Ishikawa (cell line): ENCODE measurements at regions not wholly inside any gene's neighbourhood (a gene's known extent, or its start where the extent isn't known, plus 50 kb on each side); places are given as distances from the start of the nearest gene placed in this dataset.

Source experiments
- EGR1 ChIP-seq: IDR thresholded peaks from 2 replicates; pipeline ENCODE4 v1.6.1; 2012
- EP300 ChIP-seq: IDR thresholded peaks from 2 replicates; pipeline ENCODE4 v1.6.1; 2012; ENCODE audit warnings: borderline replicate concordance
- YY1 ChIP-seq: IDR thresholded peaks from 2 replicates; pipeline ENCODE4 v1.6.1; 2012; ENCODE audit warnings: low read depth
- TF ChIP-seq, protein P1 (sequence below): IDR thresholded peaks from 2 replicates; pipeline ENCODE4 v1.6.1; 2012; ENCODE audit warnings: low read depth, mild to moderate bottlenecking

DNA sequence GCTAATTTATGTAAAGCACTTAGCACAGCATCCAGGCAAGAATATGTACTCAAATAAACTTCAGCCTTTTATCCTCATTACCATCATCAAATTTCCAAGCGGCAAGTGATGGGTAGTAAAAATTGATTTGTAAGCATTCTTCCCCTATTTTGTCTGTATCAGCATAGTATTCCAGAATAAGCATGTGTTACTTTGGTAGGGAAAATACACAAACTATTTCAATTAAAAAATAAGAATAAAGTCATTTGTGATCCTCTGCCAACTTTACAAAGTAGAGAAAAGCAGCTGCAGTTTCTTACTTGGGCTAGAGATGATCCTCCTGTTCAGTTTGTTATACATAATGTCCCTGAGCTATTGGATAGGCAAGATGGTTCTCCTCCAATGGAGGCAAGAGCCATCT, 493.2 kb downstream of the ZEB2 start:
- no peak for TF ChIP-seq EGR1
- no peak for TF ChIP-seq EP300
- no peak for TF ChIP-seq YY1
- TF ChIP-seq, protein P1, sequence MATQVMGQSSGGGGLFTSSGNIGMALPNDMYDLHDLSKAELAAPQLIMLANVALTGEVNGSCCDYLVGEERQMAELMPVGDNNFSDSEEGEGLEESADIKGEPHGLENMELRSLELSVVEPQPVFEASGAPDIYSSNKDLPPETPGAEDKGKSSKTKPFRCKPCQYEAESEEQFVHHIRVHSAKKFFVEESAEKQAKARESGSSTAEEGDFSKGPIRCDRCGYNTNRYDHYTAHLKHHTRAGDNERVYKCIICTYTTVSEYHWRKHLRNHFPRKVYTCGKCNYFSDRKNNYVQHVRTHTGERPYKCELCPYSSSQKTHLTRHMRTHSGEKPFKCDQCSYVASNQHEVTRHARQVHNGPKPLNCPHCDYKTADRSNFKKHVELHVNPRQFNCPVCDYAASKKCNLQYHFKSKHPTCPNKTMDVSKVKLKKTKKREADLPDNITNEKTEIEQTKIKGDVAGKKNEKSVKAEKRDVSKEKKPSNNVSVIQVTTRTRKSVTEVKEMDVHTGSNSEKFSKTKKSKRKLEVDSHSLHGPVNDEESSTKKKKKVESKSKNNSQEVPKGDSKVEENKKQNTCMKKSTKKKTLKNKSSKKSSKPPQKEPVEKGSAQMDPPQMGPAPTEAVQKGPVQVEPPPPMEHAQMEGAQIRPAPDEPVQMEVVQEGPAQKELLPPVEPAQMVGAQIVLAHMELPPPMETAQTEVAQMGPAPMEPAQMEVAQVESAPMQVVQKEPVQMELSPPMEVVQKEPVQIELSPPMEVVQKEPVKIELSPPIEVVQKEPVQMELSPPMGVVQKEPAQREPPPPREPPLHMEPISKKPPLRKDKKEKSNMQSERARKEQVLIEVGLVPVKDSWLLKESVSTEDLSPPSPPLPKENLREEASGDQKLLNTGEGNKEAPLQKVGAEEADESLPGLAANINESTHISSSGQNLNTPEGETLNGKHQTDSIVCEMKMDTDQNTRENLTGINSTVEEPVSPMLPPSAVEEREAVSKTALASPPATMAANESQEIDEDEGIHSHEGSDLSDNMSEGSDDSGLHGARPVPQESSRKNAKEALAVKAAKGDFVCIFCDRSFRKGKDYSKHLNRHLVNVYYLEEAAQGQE: no peak
